ENCODE measurements at regions not wholly inside any gene's neighbourhood (a gene's known extent, or its start where the extent isn't known, plus 50 kb on each side); places are given as distances from the start of the nearest gene placed in this dataset.

GRCh38 chr16:54519161-54519695, 232.6 kb upstream of the IRX3 start:
- H3K4me1 Mint-ChIP-seq (ENCODE audit: insufficient read depth, unreplicated experiment) = peaks cover 5% of the 10 kb centered on the region
- H3K27ac Mint-ChIP-seq (ENCODE audit: low read depth, unreplicated experiment) = no peak overlapping the region
- DNase-seq (ENCODE audit: unreplicated experiment) = no peak
- ChIA-PET CTCF (interaction anchor here (0.6 kb wide), 1 partner anchor 9 kb away, joined by 3 read pairs; no protein-coding TSS in a partner anchor), POLR2A (no interaction called here)
- H3K4me3 Mint-ChIP-seq (ENCODE audit: unreplicated experiment) = no peak overlapping the region
- no TSS peak for BruUV-seq (replicated peaks)
- no peak for TF ChIP-seq CTCF (IDR thresholded peaks at IDR 0.05; ENCODE audit: unreplicated experiment)
- H3K36me3 Mint-ChIP-seq (ENCODE audit: insufficient read depth, unreplicated experiment) = no peaks in the 10 kb centered on the region
- intact Hi-C loops (cut with micrococcal nuclease) = no loop called here
- no peaks in the 10 kb centered on the region for H3K27me3 Mint-ChIP-seq (ENCODE audit: insufficient read depth, unreplicated experiment)
- peaks cover 1% of the 10 kb centered on the region for H3K9me3 Mint-ChIP-seq (ENCODE audit: unreplicated experiment)

GRCh38 chr16:54517181-54517580, 230.6 kb upstream of the IRX3 start:
- H3K36me3 Mint-ChIP-seq (ENCODE audit: insufficient read depth, unreplicated experiment) = no peaks in the 10 kb centered on the region
- CTCF ChIA-PET = interaction anchor here (0.6 to 0.8 kb wide), 2 partner anchors 13 to 139 kb away, joined by 3 to 4 read pairs; no protein-coding TSS in a partner anchor
- intact Hi-C loops (cut with micrococcal nuclease) = no loop called here

GRCh38 chr16:54512467-54512995, 225.9 kb upstream of the IRX3 start:
- Mint-ChIP-seq H3K9me3 (ENCODE audit: unreplicated experiment) (no peaks in the 10 kb centered on the region), H3K4me1 (ENCODE audit: insufficient read depth, unreplicated experiment) (peaks cover 8% of the 10 kb centered on the region), H3K4me3 (ENCODE audit: unreplicated experiment) (no peak overlapping the region), H3K36me3 (ENCODE audit: insufficient read depth, unreplicated experiment) (no peaks in the 10 kb centered on the region), H3K27me3 (ENCODE audit: insufficient read depth, unreplicated experiment) (peaks cover 7% of the 10 kb centered on the region), H3K27ac (ENCODE audit: low read depth, unreplicated experiment) (no peak overlapping the region)
- intact Hi-C loops (cut with micrococcal nuclease) = no loop called here
- ChIA-PET CTCF (interaction anchor here (0.6 kb wide), 1 partner anchor 16 kb away, joined by 3 read pairs; no protein-coding TSS in a partner anchor), POLR2A (no interaction called here)
- no TSS peak for BruUV-seq (replicated peaks)
- no peak for TF ChIP-seq CTCF (IDR thresholded peaks at IDR 0.05; ENCODE audit: unreplicated experiment)
- DNase-seq (ENCODE audit: unreplicated experiment) = no peak

More at GRCh38 chr16:54517181-54517580, 230.6 kb upstream of the IRX3 start:
- H3K4me3 Mint-ChIP-seq (ENCODE audit: unreplicated experiment) = no peak overlapping the region
- no peak overlapping the region for H3K27ac Mint-ChIP-seq (ENCODE audit: low read depth, unreplicated experiment)
- DNase-seq (ENCODE audit: unreplicated experiment) = no peak
- POLR2A ChIA-PET = interaction anchor here (0.7 kb wide), 1 partner anchor 26 kb away, joined by 3 read pairs; no protein-coding TSS in a partner anchor
- BruUV-seq (replicated peaks) = no TSS peak
- H3K27me3 Mint-ChIP-seq (ENCODE audit: insufficient read depth, unreplicated experiment) = no peaks in the 10 kb centered on the region
- H3K9me3 Mint-ChIP-seq (ENCODE audit: unreplicated experiment) = no peaks in the 10 kb centered on the region
- no peak for TF ChIP-seq CTCF (IDR thresholded peaks at IDR 0.05; ENCODE audit: unreplicated experiment)
- H3K4me1 Mint-ChIP-seq (ENCODE audit: insufficient read depth, unreplicated experiment) = peaks cover 5% of the 10 kb centered on the region

GRCh38 chr16:54511222-54511731, 224.7 kb upstream of the IRX3 start:
- ChIA-PET CTCF (interaction anchor here (0.6 to 0.9 kb wide), 4 partner anchors 9 to 190 kb away, joined by 3 to 5 read pairs (median 3); no protein-coding TSS in a partner anchor), POLR2A (interaction anchor here (0.7 kb wide), 1 partner anchor 11 kb away, joined by 5 read pairs; no protein-coding TSS in a partner anchor)
- Mint-ChIP-seq H3K27ac (ENCODE audit: low read depth, unreplicated experiment) (peak overlapping the region; percentile 61), H3K36me3 (ENCODE audit: insufficient read depth, unreplicated experiment) (no peaks in the 10 kb centered on the region), H3K27me3 (ENCODE audit: insufficient read depth, unreplicated experiment) (peaks cover 7% of the 10 kb centered on the region), H3K4me3 (ENCODE audit: unreplicated experiment) (no peak overlapping the region), H3K4me1 (ENCODE audit: insufficient read depth, unreplicated experiment) (peaks cover 8% of the 10 kb centered on the region), H3K9me3 (ENCODE audit: unreplicated experiment) (no peaks in the 10 kb centered on the region)
- no peak for TF ChIP-seq CTCF (IDR thresholded peaks at IDR 0.05; ENCODE audit: unreplicated experiment)
- intact Hi-C loops (cut with micrococcal nuclease) = no loop called here
- no peak for DNase-seq (ENCODE audit: unreplicated experiment)
- BruUV-seq (replicated peaks) = no TSS peak
